ENCODE measurements at regions not wholly inside any gene's neighbourhood (a gene's known extent, or its start where the extent isn't known, plus 50 kb on each side); places are given as distances from the start of the nearest gene placed in this dataset.

DNA sequence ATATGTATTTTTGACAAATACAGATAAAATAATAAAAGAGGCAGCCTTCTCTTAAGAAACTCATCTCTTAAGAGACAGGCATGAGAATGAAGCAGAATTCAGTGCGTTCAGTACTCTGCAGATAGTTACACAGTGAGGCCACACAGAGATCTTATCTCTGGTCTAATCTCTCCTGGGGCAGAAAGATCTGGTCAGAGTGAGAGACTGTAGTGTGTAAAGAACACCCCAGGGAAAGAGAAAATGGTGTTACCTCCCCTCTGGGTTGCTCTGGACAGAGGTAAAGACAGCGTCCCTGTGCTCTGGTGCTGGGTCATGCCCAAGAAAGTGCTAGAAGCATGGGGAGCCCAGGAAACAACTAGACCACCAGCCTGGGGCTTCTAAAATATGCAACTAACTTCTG lies 216.3 kb downstream of the SIPA1L2 start:
- TF ChIP-seq, protein P1, sequence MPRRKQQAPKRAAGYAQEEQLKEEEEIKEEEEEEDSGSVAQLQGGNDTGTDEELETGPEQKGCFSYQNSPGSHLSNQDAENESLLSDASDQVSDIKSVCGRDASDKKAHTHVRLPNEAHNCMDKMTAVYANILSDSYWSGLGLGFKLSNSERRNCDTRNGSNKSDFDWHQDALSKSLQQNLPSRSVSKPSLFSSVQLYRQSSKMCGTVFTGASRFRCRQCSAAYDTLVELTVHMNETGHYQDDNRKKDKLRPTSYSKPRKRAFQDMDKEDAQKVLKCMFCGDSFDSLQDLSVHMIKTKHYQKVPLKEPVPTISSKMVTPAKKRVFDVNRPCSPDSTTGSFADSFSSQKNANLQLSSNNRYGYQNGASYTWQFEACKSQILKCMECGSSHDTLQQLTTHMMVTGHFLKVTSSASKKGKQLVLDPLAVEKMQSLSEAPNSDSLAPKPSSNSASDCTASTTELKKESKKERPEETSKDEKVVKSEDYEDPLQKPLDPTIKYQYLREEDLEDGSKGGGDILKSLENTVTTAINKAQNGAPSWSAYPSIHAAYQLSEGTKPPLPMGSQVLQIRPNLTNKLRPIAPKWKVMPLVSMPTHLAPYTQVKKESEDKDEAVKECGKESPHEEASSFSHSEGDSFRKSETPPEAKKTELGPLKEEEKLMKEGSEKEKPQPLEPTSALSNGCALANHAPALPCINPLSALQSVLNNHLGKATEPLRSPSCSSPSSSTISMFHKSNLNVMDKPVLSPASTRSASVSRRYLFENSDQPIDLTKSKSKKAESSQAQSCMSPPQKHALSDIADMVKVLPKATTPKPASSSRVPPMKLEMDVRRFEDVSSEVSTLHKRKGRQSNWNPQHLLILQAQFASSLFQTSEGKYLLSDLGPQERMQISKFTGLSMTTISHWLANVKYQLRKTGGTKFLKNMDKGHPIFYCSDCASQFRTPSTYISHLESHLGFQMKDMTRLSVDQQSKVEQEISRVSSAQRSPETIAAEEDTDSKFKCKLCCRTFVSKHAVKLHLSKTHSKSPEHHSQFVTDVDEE (CRISPR knock-in tag; IDR thresholded peaks at IDR 0.05), result no peak
- no peak for TF ChIP-seq TOX (CRISPR knock-in tag; IDR thresholded peaks at IDR 0.05; ENCODE audit: borderline replicate concordance)
- no peak for TF ChIP-seq OSR1 (CRISPR knock-in tag; IDR thresholded peaks at IDR 0.05)
- TF ChIP-seq ZNF8 (CRISPR knock-in tag; IDR thresholded peaks at IDR 0.05), result no peak
- TF ChIP-seq, protein P2, sequence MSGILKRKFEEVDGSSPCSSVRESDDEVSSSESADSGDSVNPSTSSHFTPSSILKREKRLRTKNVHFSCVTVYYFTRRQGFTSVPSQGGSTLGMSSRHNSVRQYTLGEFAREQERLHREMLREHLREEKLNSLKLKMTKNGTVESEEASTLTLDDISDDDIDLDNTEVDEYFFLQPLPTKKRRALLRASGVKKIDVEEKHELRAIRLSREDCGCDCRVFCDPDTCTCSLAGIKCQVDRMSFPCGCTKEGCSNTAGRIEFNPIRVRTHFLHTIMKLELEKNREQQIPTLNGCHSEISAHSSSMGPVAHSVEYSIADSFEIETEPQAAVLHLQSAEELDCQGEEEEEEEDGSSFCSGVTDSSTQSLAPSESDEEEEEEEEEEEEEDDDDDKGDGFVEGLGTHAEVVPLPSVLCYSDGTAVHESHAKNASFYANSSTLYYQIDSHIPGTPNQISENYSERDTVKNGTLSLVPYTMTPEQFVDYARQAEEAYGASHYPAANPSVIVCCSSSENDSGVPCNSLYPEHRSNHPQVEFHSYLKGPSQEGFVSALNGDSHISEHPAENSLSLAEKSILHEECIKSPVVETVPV (CRISPR knock-in tag; IDR thresholded peaks at IDR 0.05), result no peak
- TF ChIP-seq BACH2 (CRISPR knock-in tag; IDR thresholded peaks at IDR 0.05; ENCODE audit: borderline replicate concordance), result no peak
- no peak for ATAC-seq

DNA sequence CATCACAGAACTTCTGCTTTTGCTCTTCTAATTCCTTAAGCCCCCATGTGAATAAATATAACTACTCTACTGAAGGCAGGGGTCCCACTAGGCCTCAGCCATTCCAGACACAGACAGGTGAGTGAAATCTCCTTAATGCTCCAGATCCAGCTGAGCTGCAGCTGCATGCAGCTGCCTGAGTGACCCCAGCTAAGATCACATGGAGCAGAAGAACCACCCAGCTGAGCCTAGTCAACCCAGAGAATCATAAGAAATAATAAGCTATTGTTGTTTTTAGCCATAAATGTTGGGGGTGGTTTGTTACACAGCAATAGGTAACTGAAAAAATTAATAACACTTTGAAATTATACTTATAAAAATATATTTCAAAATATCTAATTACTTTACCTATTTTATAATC lies 220.3 kb downstream of the SIPA1L2 start:
- TF ChIP-seq, protein P3, sequence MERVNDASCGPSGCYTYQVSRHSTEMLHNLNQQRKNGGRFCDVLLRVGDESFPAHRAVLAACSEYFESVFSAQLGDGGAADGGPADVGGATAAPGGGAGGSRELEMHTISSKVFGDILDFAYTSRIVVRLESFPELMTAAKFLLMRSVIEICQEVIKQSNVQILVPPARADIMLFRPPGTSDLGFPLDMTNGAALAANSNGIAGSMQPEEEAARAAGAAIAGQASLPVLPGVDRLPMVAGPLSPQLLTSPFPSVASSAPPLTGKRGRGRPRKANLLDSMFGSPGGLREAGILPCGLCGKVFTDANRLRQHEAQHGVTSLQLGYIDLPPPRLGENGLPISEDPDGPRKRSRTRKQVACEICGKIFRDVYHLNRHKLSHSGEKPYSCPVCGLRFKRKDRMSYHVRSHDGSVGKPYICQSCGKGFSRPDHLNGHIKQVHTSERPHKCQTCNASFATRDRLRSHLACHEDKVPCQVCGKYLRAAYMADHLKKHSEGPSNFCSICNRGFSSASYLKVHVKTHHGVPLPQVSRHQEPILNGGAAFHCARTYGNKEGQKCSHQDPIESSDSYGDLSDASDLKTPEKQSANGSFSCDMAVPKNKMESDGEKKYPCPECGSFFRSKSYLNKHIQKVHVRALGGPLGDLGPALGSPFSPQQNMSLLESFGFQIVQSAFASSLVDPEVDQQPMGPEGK (CRISPR knock-in tag; IDR thresholded peaks at IDR 0.05; ENCODE audit: borderline replicate concordance), result no peak
- no peak for TF ChIP-seq ARNTL (CRISPR knock-in tag; IDR thresholded peaks at IDR 0.05; ENCODE audit: borderline replicate concordance, low read depth)
- TF ChIP-seq ZNF70 (CRISPR knock-in tag; IDR thresholded peaks at IDR 0.05), result no peak
- TF ChIP-seq TOX (CRISPR knock-in tag; IDR thresholded peaks at IDR 0.05; ENCODE audit: borderline replicate concordance), result no peak
- no peak for TF ChIP-seq ZC3H10 (CRISPR knock-in tag; IDR thresholded peaks at IDR 0.05)
- no peak for TF ChIP-seq OSR1 (CRISPR knock-in tag; IDR thresholded peaks at IDR 0.05)
- TF ChIP-seq ISL1 (CRISPR knock-in tag; IDR thresholded peaks at IDR 0.05), result no peak
- TF ChIP-seq ZNF8 (CRISPR knock-in tag; IDR thresholded peaks at IDR 0.05), result no peak
- TF ChIP-seq ZFP30 (CRISPR knock-in tag; IDR thresholded peaks at IDR 0.05), result no peak
- no peak for TF ChIP-seq ESRRG (CRISPR knock-in tag; IDR thresholded peaks at IDR 0.05)
- TF ChIP-seq, protein P2 (CRISPR knock-in tag; IDR thresholded peaks at IDR 0.05), result no peak
- TF ChIP-seq, protein P4, sequence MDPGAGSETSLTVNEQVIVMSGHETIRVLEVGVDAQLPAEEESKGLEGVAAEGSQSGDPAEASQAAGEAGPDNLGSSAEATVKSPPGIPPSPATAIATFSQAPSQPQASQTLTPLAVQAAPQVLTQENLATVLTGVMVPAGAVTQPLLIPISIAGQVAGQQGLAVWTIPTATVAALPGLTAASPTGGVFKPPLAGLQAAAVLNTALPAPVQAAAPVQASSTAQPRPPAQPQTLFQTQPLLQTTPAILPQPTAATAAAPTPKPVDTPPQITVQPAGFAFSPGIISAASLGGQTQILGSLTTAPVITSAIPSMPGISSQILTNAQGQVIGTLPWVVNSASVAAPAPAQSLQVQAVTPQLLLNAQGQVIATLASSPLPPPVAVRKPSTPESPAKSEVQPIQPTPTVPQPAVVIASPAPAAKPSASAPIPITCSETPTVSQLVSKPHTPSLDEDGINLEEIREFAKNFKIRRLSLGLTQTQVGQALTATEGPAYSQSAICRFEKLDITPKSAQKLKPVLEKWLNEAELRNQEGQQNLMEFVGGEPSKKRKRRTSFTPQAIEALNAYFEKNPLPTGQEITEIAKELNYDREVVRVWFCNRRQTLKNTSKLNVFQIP (CRISPR knock-in tag; IDR thresholded peaks at IDR 0.05; ENCODE audit: borderline replicate concordance, low read depth), result no peak
- TF ChIP-seq, protein P5, sequence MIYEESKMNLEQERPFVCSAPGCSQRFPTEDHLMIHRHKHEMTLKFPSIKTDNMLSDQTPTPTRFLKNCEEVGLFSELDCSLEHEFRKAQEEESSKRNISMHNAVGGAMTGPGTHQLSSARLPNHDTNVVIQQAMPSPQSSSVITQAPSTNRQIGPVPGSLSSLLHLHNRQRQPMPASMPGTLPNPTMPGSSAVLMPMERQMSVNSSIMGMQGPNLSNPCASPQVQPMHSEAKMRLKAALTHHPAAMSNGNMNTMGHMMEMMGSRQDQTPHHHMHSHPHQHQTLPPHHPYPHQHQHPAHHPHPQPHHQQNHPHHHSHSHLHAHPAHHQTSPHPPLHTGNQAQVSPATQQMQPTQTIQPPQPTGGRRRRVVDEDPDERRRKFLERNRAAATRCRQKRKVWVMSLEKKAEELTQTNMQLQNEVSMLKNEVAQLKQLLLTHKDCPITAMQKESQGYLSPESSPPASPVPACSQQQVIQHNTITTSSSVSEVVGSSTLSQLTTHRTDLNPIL (CRISPR knock-in tag; IDR thresholded peaks at IDR 0.05; ENCODE audit: low read depth), result no peak
- TF ChIP-seq RARB (CRISPR knock-in tag; IDR thresholded peaks at IDR 0.05), result no peak
- TF ChIP-seq SNAI2 (CRISPR knock-in tag; IDR thresholded peaks at IDR 0.05), result no peak
- TF ChIP-seq ZFP3 (CRISPR knock-in tag; IDR thresholded peaks at IDR 0.05), result no peak
- no peak for ATAC-seq

DNA sequence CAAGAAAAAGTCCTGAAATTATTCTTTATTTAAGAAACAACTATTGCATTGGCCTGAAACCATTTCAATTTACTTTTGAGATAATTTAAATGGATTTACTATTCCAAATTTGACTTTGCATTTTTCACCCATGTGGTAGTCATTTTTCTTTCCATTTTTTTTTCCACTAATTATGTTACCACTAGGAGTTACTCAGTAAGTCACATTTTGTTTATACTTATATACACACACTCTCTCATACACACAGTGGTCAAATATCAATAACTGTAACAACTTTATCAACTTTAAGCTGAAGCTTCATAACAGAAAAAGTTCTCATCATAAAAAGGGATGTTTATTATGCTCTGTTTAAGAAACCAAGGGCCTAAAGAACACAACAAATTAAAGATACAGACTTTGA lies 222.8 kb downstream of the SIPA1L2 start:
- no peak for ATAC-seq
- TF ChIP-seq TOX (CRISPR knock-in tag; IDR thresholded peaks at IDR 0.05; ENCODE audit: borderline replicate concordance), result no peak
- TF ChIP-seq RARB (CRISPR knock-in tag; IDR thresholded peaks at IDR 0.05), result no peak
- TF ChIP-seq, protein P3 (CRISPR knock-in tag; IDR thresholded peaks at IDR 0.05; ENCODE audit: borderline replicate concordance), result no peak
- TF ChIP-seq, protein P1 (CRISPR knock-in tag; IDR thresholded peaks at IDR 0.05), result no peak
- TF ChIP-seq GLIS3 (CRISPR knock-in tag; IDR thresholded peaks at IDR 0.05), result no peak
- TF ChIP-seq, protein P4 (CRISPR knock-in tag; IDR thresholded peaks at IDR 0.05; ENCODE audit: borderline replicate concordance, low read depth), result no peak
- TF ChIP-seq BACH2 (CRISPR knock-in tag; IDR thresholded peaks at IDR 0.05; ENCODE audit: borderline replicate concordance), result no peak
